ENCODE measurements at regions not wholly inside any gene's neighbourhood (a gene's known extent, or its start where the extent isn't known, plus 50 kb on each side); places are given as distances from the start of the nearest gene placed in this dataset.

DNA sequence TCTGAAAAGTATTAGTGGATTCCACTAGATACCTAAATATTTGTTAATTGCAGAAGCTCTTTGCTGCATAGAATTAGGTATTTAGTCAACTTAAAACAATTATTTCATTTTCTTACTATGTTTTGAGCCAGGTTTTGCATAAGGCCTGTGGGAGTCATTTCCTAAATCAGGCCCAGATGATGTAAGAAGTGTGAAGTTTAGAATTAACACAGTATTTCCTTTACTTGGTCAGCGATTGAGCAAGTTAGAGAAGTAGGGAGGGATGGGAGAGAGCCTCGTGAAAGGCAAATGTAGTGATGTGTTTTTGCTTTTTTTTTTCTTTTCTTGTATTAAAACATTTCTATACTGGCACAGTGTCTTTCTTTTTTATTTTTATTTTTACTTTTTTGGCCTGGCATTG, 711.1 kb downstream of the HDGFL1 start:
- TF ChIP-seq, protein P1, sequence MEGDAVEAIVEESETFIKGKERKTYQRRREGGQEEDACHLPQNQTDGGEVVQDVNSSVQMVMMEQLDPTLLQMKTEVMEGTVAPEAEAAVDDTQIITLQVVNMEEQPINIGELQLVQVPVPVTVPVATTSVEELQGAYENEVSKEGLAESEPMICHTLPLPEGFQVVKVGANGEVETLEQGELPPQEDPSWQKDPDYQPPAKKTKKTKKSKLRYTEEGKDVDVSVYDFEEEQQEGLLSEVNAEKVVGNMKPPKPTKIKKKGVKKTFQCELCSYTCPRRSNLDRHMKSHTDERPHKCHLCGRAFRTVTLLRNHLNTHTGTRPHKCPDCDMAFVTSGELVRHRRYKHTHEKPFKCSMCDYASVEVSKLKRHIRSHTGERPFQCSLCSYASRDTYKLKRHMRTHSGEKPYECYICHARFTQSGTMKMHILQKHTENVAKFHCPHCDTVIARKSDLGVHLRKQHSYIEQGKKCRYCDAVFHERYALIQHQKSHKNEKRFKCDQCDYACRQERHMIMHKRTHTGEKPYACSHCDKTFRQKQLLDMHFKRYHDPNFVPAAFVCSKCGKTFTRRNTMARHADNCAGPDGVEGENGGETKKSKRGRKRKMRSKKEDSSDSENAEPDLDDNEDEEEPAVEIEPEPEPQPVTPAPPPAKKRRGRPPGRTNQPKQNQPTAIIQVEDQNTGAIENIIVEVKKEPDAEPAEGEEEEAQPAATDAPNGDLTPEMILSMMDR (IDR thresholded peaks at IDR 0.05): no peak
- TF ChIP-seq POLR2A (IDR thresholded peaks at IDR 0.05): no peak

Measured in thyroid gland (tissue), 4 donors.